GM18511 (cell line): ENCODE measurements at regions not wholly inside any gene's neighbourhood (a gene's known extent, or its start where the extent isn't known, plus 50 kb on each side); places are given as distances from the start of the nearest gene placed in this dataset.
"Not testable (repeated sequence)": the region's sequence is repeated elsewhere in the genome, so short reads cannot be mapped to it uniquely, and the experiment has no call there.

Experiments
- ATAC-seq: cut with Tn5 transposase; IDR thresholded peaks from one replicate; pipeline ENCODE4 v1.9.1; 2021; ENCODE audit warnings: mild to moderate bottlenecking, moderate library complexity; ENCODE audit not compliant: unreplicated experiment

- no peak for ATAC-seq
Observed at GRCh38 chr1:29783508-29784275, 547.4 kb downstream of the PTPRU start.

GRCh38 chr1:29782846-29783507 lies 546.7 kb downstream of the PTPRU start:
- no peak for ATAC-seq

- no peak for ATAC-seq
Observed at GRCh38 chr1:29779146-29779545, 542.8 kb downstream of the PTPRU start.

- no peak for ATAC-seq
Observed at GRCh38 chr1:29777522-29777921, 541.2 kb downstream of the PTPRU start.

GRCh38 chr1:29774355-29774754 lies 538.0 kb downstream of the PTPRU start:
- no peak for ATAC-seq

- no peak for ATAC-seq
Observed at GRCh38 chr1:29772584-29773100, 536.3 kb downstream of the PTPRU start.

- no peak for ATAC-seq
Observed at GRCh38 chr1:29767769-29768425, 531.6 kb downstream of the PTPRU start.

GRCh38 chr1:29767088-29767685 lies 530.9 kb downstream of the PTPRU start:
- no peak for ATAC-seq

GRCh38 chr1:29762635-29763034 lies 526.3 kb downstream of the PTPRU start:
- ATAC-seq = no peak

GRCh38 chr1:29761159-29761928 lies 525.0 kb downstream of the PTPRU start:
- ATAC-seq = no peak

- no peak for ATAC-seq
Observed at GRCh38 chr1:29760067-29760564, 523.8 kb downstream of the PTPRU start.

GRCh38 chr1:29758781-29759499 lies 522.6 kb downstream of the PTPRU start:
- no peak for ATAC-seq

GRCh38 chr1:29757866-29758780 lies 521.8 kb downstream of the PTPRU start:
- no peak for ATAC-seq

- ATAC-seq = no peak
Observed at GRCh38 chr1:29756901-29757725, 520.8 kb downstream of the PTPRU start.

GRCh38 chr1:29756498-29756897 lies 520.2 kb downstream of the PTPRU start:
- no peak for ATAC-seq

GRCh38 chr1:29756085-29756484 lies 519.8 kb downstream of the PTPRU start:
- ATAC-seq = no peak

GRCh38 chr1:29755412-29756015 lies 519.2 kb downstream of the PTPRU start:
- not testable (repeated sequence) for ATAC-seq
